SK-N-SH (cell line): ENCODE measurements at regions not wholly inside any gene's neighbourhood (a gene's known extent, or its start where the extent isn't known, plus 50 kb on each side); places are given as distances from the start of the nearest gene placed in this dataset.

Experiments
- CTCF ChIA-PET: fragments of 300-600, 350-600 bp; formaldehyde crosslinking; extraction: SDS; loops from one replicate; lab custom pipeline; 2021; lab: Yijun Ruan, JAX
- POLR2A ChIA-PET: fragments of 350-600 bp; sonication (Branson Sonifier 250); formaldehyde crosslinking; extraction: SDS; loops from one replicate; lab custom pipeline; 2020; ENCODE audit warnings: antibody characterized with exemption, inconsistent platforms; lab: Yijun Ruan, JAX
- DNase-seq: peaks from one replicate; pipeline ENCODE4 v3.0.0; 2012
- H2AFZ ChIP-seq: fragments of 200-600 bp; sonication (generic); 2 replicates; pipeline ENCODE4 v1.8.1; 2016; ENCODE audit warnings: antibody characterized with exemption, mild to moderate bottlenecking, low read depth
- H3F3A ChIP-seq: fragments of 200-600 bp; sonication (generic); replicated peaks from 2 replicates; pipeline ENCODE3; 2016; ENCODE audit warnings: antibody characterized with exemption, mild to moderate bottlenecking; ENCODE audit not compliant: insufficient read depth
- H3K27ac ChIP-seq, 2 experiments: fragments of 200-500 bp in 1 of 2; fragments of 200-600 bp in 1 of 2; sonication (Bioruptor generic) in 1 of 2; sonication (generic), shearing (Covaris generic) in 1 of 2; 2 replicates each; pipeline versions ENCODE4 v1.5.1 to v1.6.1; 2014 to 2016; ENCODE audit warnings: low read depth in 2 of 2, inconsistent platforms in 1 of 2, low read length in 1 of 2, mild to moderate bottlenecking in 1 of 2, mixed read lengths in 1 of 2
- H3K27me3 ChIP-seq: fragments of 200-600 bp; sonication (generic), shearing (Covaris generic); 2 replicates; pipeline ENCODE4 v1.6.1; 2016; ENCODE audit warnings: mixed run types; ENCODE audit not compliant: insufficient read depth
- H3K36me3 ChIP-seq, 2 experiments: fragments of 200-500 bp in 1 of 2; fragments of 200-600 bp in 1 of 2; sonication (Bioruptor generic) in 1 of 2; sonication (generic) in 1 of 2; replicated peaks in 1 of 2; 2 replicates each; pipeline versions ENCODE3 to v1.5.1; 2014 to 2016; ENCODE audit warnings: low read length in 1 of 2, mild to moderate bottlenecking in 1 of 2; ENCODE audit not compliant: insufficient read depth in 2 of 2, control insufficient read depth in 1 of 2
- H3K4me1 ChIP-seq, 2 experiments: fragments of 200-500 bp in 1 of 2; fragments of 200-600 bp in 1 of 2; sonication (Bioruptor generic) in 1 of 2; sonication (generic), shearing (Covaris generic) in 1 of 2; 2 replicates each; pipeline versions ENCODE4 v1.5.1 to v1.6.1; 2014 to 2016; ENCODE audit warnings: low read depth in 1 of 2, low read length in 1 of 2, mixed run types in 1 of 2; ENCODE audit not compliant: insufficient read depth in 2 of 2, control insufficient read depth in 1 of 2
- H3K4me2 ChIP-seq: fragments of 200-600 bp; sonication (generic), shearing (Covaris generic); 2 replicates; pipeline ENCODE4 v1.6.1; 2017; ENCODE audit warnings: mixed run types
- H3K4me3 ChIP-seq, 2 experiments: fragments of 200-500 bp in 1 of 2; fragments of 200-600 bp in 1 of 2; sonication (Bioruptor generic) in 1 of 2; sonication (generic), shearing (Covaris generic) in 1 of 2; 2 replicates each; pipeline versions ENCODE4 v1.5.1 to v1.8.1; 2014 to 2016; ENCODE audit warnings: low read depth in 2 of 2, inconsistent platforms in 1 of 2, low read length in 1 of 2, mild to moderate bottlenecking in 1 of 2, mixed read lengths in 1 of 2, moderate library complexity in 1 of 2
- H3K79me2 ChIP-seq: fragments of 200-600 bp; sonication (generic); 2 replicates; pipeline ENCODE4 v1.8.1; 2017; ENCODE audit warnings: mild to moderate bottlenecking; ENCODE audit not compliant: insufficient read depth
- H3K9ac ChIP-seq: fragments of 200-600 bp; sonication (generic); 2 replicates; pipeline ENCODE4 v1.6.1; 2017; ENCODE audit warnings: mixed run types
- H3K9me2 ChIP-seq: fragments of 200-600 bp; sonication (generic); 2 replicates; pipeline ENCODE4 v1.6.1; 2017; ENCODE audit warnings: mixed run types
- H3K9me3 ChIP-seq: fragments of 200-600 bp; sonication (generic); 2 replicates; pipeline ENCODE4 v1.6.1; 2017; ENCODE audit warnings: mixed run types, mild to moderate bottlenecking, moderate library complexity
- H4K20me1 ChIP-seq: fragments of 200-600 bp; sonication (generic); 2 replicates; pipeline ENCODE4 v1.6.1; 2017; ENCODE audit warnings: mild to moderate bottlenecking, mixed run types; ENCODE audit not compliant: insufficient read depth
- EZH2phosphoT487 ChIP-seq: fragments of 200-600 bp; sonication (generic); IDR thresholded peaks from 2 replicates; pipeline ENCODE4 v1.6.1; 2017; ENCODE audit warnings: low read depth, mixed run types, mild to moderate bottlenecking, antibody characterized with exemption, moderate library complexity, borderline replicate concordance
- FOSL2 ChIP-seq: IDR thresholded peaks from 2 replicates; pipeline ENCODE4 v1.4.0; 2012; ENCODE audit warnings: low read depth, mild to moderate bottlenecking, moderate library complexity, borderline replicate concordance
- GATA2 ChIP-seq: sonication (generic); formaldehyde crosslinking; IDR thresholded peaks from 2 replicates; pipeline ENCODE4 v1.5.0; 2020; ENCODE audit warnings: mild to moderate bottlenecking, missing genetic modification reagents
- NFIC ChIP-seq: IDR thresholded peaks from 2 replicates; pipeline ENCODE4 v1.4.0; 2012; ENCODE audit warnings: borderline replicate concordance
- PBX3 ChIP-seq: IDR thresholded peaks from 2 replicates; pipeline ENCODE4; 2012
- POLR2AphosphoS5 ChIP-seq: IDR thresholded peaks from 2 replicates; pipeline ENCODE4 v1.6.1; 2012; ENCODE audit warnings: low read depth, low read length
- RFX5 ChIP-seq: IDR thresholded peaks from 2 replicates; pipeline ENCODE4 v1.6.1; 2012; ENCODE audit warnings: mild to moderate bottlenecking, improper control_type of control experiment, low read length
- RXRA ChIP-seq: IDR thresholded peaks from 2 replicates; pipeline ENCODE4 v1.4.0; 2012; ENCODE audit warnings: low read depth, mild to moderate bottlenecking, borderline replicate concordance
- SMC3 ChIP-seq: IDR thresholded peaks from 2 replicates; pipeline ENCODE4 v1.6.1; 2012; ENCODE audit warnings: low read depth, low read length, improper control_type of control experiment
- TAF1 ChIP-seq: IDR thresholded peaks from 2 replicates; pipeline ENCODE4 v1.6.1; 2012; ENCODE audit warnings: low read depth, mild to moderate bottlenecking, low read length, moderate library complexity, borderline replicate concordance
- YY1 ChIP-seq: IDR thresholded peaks from 2 replicates; pipeline ENCODE4 v1.4.0; 2012; ENCODE audit warnings: low read depth, mild to moderate bottlenecking
- WGBS: methylation state at CpG from one replicate; pipeline ENCODE4 v1.1.6; 2017; ENCODE audit warnings: low lambda C conversion rate; 5-methylcytosine and 5-hydroxymethylcytosine counted together
- TF ChIP-seq, protein P1 (sequence below): IDR thresholded peaks from 2 replicates; pipeline ENCODE4 v1.4.0; 2012; ENCODE audit warnings: low read depth, borderline replicate concordance
- TF ChIP-seq, protein P2 (sequence below): fragments of 200-600 bp; sonication (generic); IDR thresholded peaks from 2 replicates; pipeline ENCODE4 v1.6.1; 2017; ENCODE audit warnings: antibody characterized with exemption, mild to moderate bottlenecking, moderate library complexity
- TF ChIP-seq, protein P3 (sequence below): IDR thresholded peaks from 2 replicates; pipeline ENCODE4 v1.4.0; 2012; ENCODE audit warnings: low read depth, borderline replicate concordance
- TF ChIP-seq, protein P4 (sequence below): IDR thresholded peaks from 2 replicates; pipeline ENCODE4 v1.4.0; 2012; ENCODE audit warnings: low read depth

- H3K36me3 ChIP-seq = no peaks in the 10 kb centered on the region
- H4K20me1 ChIP-seq = no peaks in the 10 kb centered on the region
- no peak overlapping the region for H3K4me2 ChIP-seq
- ChIA-PET CTCF (interaction anchor here (1.1 to 1.5 kb wide), 2 partner anchors 21 to 454 kb away, joined by 3 to 6 read pairs; no protein-coding TSS in a partner anchor), POLR2A (no interaction called here)
- H3K27me3 ChIP-seq = no peaks in the 10 kb centered on the region
- no peak overlapping the region for H3K9ac ChIP-seq
- H3K79me2 ChIP-seq = no peaks in the 10 kb centered on the region
- H3K4me1 ChIP-seq = no peaks in the 10 kb centered on the region; a peak in 1 of 4 replicates
- no peak overlapping the region for H3K27ac ChIP-seq
- no peak overlapping the region for H2AFZ ChIP-seq
- H3F3A ChIP-seq = no peaks in the 10 kb centered on the region
- no peaks in the 10 kb centered on the region for H3K9me3 ChIP-seq
- no peaks in the 10 kb centered on the region for H3K9me2 ChIP-seq
- WGBS = 48% methylated on average over 3 of the region's 3 CpGs
- H3K4me3 ChIP-seq = no peak overlapping the region
- TF ChIP-seq RFX5 (no peak), RXRA (no peak), YY1 (no peak), POLR2AphosphoS5 (no peak), TAF1 (no peak), GATA2 (CRISPR knock-in tag) (no peak), NFIC (no peak), PBX3 (no peak), EZH2phosphoT487 (no peak), SMC3 (no peak), FOSL2 (no peak)
- TF ChIP-seq, protein P1, sequence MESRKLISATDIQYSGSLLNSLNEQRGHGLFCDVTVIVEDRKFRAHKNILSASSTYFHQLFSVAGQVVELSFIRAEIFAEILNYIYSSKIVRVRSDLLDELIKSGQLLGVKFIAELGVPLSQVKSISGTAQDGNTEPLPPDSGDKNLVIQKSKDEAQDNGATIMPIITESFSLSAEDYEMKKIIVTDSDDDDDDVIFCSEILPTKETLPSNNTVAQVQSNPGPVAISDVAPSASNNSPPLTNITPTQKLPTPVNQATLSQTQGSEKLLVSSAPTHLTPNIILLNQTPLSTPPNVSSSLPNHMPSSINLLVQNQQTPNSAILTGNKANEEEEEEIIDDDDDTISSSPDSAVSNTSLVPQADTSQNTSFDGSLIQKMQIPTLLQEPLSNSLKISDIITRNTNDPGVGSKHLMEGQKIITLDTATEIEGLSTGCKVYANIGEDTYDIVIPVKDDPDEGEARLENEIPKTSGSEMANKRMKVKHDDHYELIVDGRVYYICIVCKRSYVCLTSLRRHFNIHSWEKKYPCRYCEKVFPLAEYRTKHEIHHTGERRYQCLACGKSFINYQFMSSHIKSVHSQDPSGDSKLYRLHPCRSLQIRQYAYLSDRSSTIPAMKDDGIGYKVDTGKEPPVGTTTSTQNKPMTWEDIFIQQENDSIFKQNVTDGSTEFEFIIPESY = no peak
- TF ChIP-seq, protein P2, sequence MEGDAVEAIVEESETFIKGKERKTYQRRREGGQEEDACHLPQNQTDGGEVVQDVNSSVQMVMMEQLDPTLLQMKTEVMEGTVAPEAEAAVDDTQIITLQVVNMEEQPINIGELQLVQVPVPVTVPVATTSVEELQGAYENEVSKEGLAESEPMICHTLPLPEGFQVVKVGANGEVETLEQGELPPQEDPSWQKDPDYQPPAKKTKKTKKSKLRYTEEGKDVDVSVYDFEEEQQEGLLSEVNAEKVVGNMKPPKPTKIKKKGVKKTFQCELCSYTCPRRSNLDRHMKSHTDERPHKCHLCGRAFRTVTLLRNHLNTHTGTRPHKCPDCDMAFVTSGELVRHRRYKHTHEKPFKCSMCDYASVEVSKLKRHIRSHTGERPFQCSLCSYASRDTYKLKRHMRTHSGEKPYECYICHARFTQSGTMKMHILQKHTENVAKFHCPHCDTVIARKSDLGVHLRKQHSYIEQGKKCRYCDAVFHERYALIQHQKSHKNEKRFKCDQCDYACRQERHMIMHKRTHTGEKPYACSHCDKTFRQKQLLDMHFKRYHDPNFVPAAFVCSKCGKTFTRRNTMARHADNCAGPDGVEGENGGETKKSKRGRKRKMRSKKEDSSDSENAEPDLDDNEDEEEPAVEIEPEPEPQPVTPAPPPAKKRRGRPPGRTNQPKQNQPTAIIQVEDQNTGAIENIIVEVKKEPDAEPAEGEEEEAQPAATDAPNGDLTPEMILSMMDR = no peak
- TF ChIP-seq, protein P3, sequence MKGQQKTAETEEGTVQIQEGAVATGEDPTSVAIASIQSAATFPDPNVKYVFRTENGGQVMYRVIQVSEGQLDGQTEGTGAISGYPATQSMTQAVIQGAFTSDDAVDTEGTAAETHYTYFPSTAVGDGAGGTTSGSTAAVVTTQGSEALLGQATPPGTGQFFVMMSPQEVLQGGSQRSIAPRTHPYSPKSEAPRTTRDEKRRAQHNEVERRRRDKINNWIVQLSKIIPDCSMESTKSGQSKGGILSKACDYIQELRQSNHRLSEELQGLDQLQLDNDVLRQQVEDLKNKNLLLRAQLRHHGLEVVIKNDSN = no peak
- TF ChIP-seq, protein P4, sequence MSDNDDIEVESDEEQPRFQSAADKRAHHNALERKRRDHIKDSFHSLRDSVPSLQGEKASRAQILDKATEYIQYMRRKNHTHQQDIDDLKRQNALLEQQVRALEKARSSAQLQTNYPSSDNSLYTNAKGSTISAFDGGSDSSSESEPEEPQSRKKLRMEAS = no peak
- no peak for DNase-seq
These were observed 190.6 kb upstream of the TTC29 start for GRCh38 chr4:147136310-147136709.
